Fibroblast of lung (primary cell): ENCODE measurements at regions not wholly inside any gene's neighbourhood (a gene's known extent, or its start where the extent isn't known, plus 50 kb on each side); places are given as distances from the start of the nearest gene placed in this dataset.

Experiments
- DNase-seq, 2 donors: peaks; one replicate each; pipeline versions ENCODE4 v3.0.0 to v3.0.0-alpha.2; 2010; ENCODE audit warnings: low read depth in 2 of 2
- H2AFZ ChIP-seq: 2 replicates; pipeline ENCODE4 v1.5.1; 2012; ENCODE audit warnings: low read length, control low read depth, inconsistent platforms
- H3K27ac ChIP-seq: 2 replicates; pipeline ENCODE4 v1.5.1; 2011; ENCODE audit warnings: low read length, control low read depth; ENCODE audit not compliant: insufficient read depth
- H3K27me3 ChIP-seq: 2 replicates; pipeline ENCODE4 v1.5.1; 2011; ENCODE audit warnings: mild to moderate bottlenecking, low read length; ENCODE audit not compliant: control insufficient read depth, insufficient read depth
- H3K36me3 ChIP-seq: 2 replicates; pipeline ENCODE4 v1.5.1; 2011; ENCODE audit warnings: low read length; ENCODE audit not compliant: control insufficient read depth, insufficient read depth
- H3K4me1 ChIP-seq: 2 replicates; pipeline ENCODE4 v1.5.1; 2011; ENCODE audit warnings: low read length; ENCODE audit not compliant: control insufficient read depth, insufficient read depth; ENCODE audit errors: extremely low read depth
- H3K4me2 ChIP-seq: 2 replicates; pipeline ENCODE4 v1.5.1; 2011; ENCODE audit warnings: low read length, control low read depth; ENCODE audit not compliant: insufficient read depth; ENCODE audit errors: extremely low read depth
- H3K4me3 ChIP-seq, 4 experiments: fragments of 200-600 bp in 1 of 4; sonication (generic) in 1 of 4; replicated peaks in 1 of 4; 2 replicates each; pipeline ENCODE4 v1.5.1; 2011 to 2016; ENCODE audit warnings: low read length in 4 of 4, low read depth in 3 of 4, mild to moderate bottlenecking in 3 of 4, control low read depth in 2 of 4, inconsistent platforms in 1 of 4, mixed read lengths in 1 of 4; ENCODE audit not compliant: insufficient read depth in 1 of 4; ENCODE audit errors: control extremely low read depth in 1 of 4
- H3K79me2 ChIP-seq: 2 replicates; pipeline ENCODE4 v1.5.1; 2012; ENCODE audit warnings: mild to moderate bottlenecking, low read length, inconsistent platforms; ENCODE audit not compliant: control insufficient read depth, insufficient read depth
- H3K9ac ChIP-seq: 2 replicates; pipeline ENCODE4 v1.5.1; 2011; ENCODE audit warnings: mild to moderate bottlenecking, low read length, control low read depth; ENCODE audit not compliant: insufficient read depth
- H3K9me3 ChIP-seq: 2 replicates; pipeline ENCODE4 v1.5.1; 2012; ENCODE audit warnings: low read depth, low read length; ENCODE audit not compliant: control insufficient read depth, insufficient read depth
- H4K20me1 ChIP-seq: 2 replicates; pipeline ENCODE4 v1.5.1; 2011; ENCODE audit warnings: low read length; ENCODE audit not compliant: control insufficient read depth, insufficient read depth; ENCODE audit errors: extremely low read depth
- EZH2 ChIP-seq: IDR thresholded peaks from 2 replicates; pipeline ENCODE4 v1.5.1; 2012; ENCODE audit warnings: low read length, control low read depth, mild to moderate bottlenecking; ENCODE audit errors: missing control alignments
- TF ChIP-seq, protein P1 (sequence below), 2 donors: IDR thresholded peaks in 1 of 2; conservative IDR thresholded peaks in 1 of 2; 1 replicate in 1 of 2; 2 replicates in 1 of 2; pipeline ENCODE4 v1.5.1; 2011 to 2012; ENCODE audit warnings: low read length in 2 of 2, control low read depth in 1 of 2, inconsistent platforms in 1 of 2, low read depth in 1 of 2, mild to moderate bottlenecking in 1 of 2

DNA sequence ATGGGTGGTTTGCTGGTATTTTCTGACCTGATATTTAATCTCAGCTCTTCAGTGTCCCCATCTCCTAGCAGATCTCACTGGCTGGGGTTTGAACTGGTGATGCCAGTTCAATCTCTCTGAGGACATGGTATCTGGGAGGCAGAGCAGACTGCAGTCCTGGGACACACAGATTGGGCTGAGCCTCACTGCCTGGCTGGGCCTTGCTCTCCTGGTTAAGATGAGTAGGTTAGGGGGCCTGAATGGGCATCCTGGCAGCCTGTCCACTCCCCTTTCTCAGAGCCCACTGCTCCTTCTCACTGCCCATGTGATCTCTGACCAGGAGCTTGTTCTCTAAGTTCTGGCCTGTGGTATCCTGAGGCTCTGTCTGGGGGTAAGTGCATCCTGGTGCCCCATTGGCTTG, 363.4 kb downstream of the GLRX3 start:
- H3K79me2 ChIP-seq: no peaks in the 10 kb centered on the region
- no peak overlapping the region for H3K9ac ChIP-seq
- H4K20me1 ChIP-seq: no peaks in the 10 kb centered on the region
- H3K4me2 ChIP-seq: no peak overlapping the region
- no peak for DNase-seq
- no peaks in the 10 kb centered on the region for H3K36me3 ChIP-seq
- no peaks in the 10 kb centered on the region for H3K4me1 ChIP-seq
- no peak overlapping the region for H2AFZ ChIP-seq
- no peaks in the 10 kb centered on the region for H3K9me3 ChIP-seq
- no peaks in the 10 kb centered on the region for H3K27me3 ChIP-seq
- H3K4me3 ChIP-seq: no peak overlapping the region
- TF ChIP-seq EZH2: no peak
- TF ChIP-seq, protein P1, sequence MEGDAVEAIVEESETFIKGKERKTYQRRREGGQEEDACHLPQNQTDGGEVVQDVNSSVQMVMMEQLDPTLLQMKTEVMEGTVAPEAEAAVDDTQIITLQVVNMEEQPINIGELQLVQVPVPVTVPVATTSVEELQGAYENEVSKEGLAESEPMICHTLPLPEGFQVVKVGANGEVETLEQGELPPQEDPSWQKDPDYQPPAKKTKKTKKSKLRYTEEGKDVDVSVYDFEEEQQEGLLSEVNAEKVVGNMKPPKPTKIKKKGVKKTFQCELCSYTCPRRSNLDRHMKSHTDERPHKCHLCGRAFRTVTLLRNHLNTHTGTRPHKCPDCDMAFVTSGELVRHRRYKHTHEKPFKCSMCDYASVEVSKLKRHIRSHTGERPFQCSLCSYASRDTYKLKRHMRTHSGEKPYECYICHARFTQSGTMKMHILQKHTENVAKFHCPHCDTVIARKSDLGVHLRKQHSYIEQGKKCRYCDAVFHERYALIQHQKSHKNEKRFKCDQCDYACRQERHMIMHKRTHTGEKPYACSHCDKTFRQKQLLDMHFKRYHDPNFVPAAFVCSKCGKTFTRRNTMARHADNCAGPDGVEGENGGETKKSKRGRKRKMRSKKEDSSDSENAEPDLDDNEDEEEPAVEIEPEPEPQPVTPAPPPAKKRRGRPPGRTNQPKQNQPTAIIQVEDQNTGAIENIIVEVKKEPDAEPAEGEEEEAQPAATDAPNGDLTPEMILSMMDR (conservative IDR thresholded peaks at IDR 0.05 in 1 of 2, IDR thresholded peaks at IDR 0.05 in 1 of 2; ENCODE audit: low read depth in 1 of 2, low read length in 2 of 2): no peak
- H3K27ac ChIP-seq: no peak overlapping the region

DNA sequence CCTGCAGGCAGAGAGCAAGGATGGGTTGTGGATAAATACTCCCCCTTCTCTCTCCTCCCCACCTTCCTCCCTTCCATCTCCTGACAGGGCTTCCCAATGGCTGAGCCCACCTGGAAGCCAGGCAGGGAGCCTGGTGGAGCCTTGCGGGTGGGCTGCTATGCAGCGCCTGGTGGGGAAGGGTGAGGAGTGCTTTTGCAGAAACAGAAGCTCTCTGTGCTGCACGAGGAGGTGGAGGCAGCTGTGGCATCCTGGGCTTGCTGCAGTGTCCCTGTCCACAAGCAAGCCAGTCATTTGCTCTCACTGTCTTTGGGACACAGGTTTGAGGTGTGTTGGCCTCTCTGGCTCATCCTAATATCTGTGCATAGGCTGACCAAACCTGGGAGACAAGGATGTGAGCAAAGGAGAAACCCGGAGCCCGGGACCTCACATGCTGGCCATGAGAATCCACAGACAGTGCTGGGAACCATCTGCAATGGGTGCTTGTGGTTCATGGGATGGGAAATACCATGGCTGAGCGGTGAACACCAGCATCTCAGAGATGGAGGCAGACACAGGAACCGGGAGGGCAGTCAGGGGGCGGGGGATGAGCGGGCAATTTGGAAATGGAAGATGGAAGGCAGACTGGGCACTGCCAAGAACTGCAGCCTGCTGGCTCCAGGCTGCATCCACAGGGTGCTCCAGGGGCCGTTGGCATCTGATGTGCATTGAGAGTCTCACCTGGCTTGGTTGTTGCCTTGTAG, 364.2 kb downstream of the GLRX3 start:
- Histone ChIP-seq H3K27me3 (no peaks in the 10 kb centered on the region), H3K9me3 (no peaks in the 10 kb centered on the region), H3K4me1 (no peaks in the 10 kb centered on the region), H3K36me3 (no peaks in the 10 kb centered on the region), H3K79me2 (no peaks in the 10 kb centered on the region), H4K20me1 (no peaks in the 10 kb centered on the region), H3K27ac (no peak overlapping the region), H3K4me2 (no peak overlapping the region), H2AFZ (no peak overlapping the region), H3K4me3 (no peak overlapping the region), H3K9ac (no peak overlapping the region)
- TF ChIP-seq EZH2: no peak
- TF ChIP-seq, protein P1 (conservative IDR thresholded peaks at IDR 0.05 in 1 of 2, IDR thresholded peaks at IDR 0.05 in 1 of 2; ENCODE audit: low read depth in 1 of 2, low read length in 2 of 2): no peak
- no peak for DNase-seq

DNA sequence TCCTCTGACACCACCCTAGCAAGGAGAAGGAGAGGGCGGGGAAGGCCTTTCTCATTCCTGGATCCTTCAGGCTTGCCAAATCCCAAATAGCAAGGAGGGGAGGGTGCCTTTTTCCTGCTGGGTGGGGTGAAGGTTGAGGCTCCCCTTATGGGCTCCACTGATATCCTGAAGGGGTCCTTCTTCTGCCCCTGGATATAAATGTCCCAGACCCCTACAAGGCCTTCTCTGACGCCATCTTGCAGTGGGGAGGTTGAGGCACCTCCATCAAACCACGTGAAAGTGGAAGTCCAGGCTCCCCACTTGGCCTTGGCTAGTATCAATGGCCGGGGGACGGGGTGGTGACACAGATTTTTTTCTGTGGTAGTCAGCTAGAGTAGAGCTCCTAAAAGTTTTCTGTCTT, 371.3 kb downstream of the GLRX3 start:
- no peak overlapping the region for H3K4me2 ChIP-seq
- H3K4me1 ChIP-seq: no peaks in the 10 kb centered on the region
- H3K9me3 ChIP-seq: no peaks in the 10 kb centered on the region
- no peak overlapping the region for H3K27ac ChIP-seq
- H3K79me2 ChIP-seq: no peaks in the 10 kb centered on the region
- no peak for DNase-seq
- no peaks in the 10 kb centered on the region for H4K20me1 ChIP-seq
- H3K9ac ChIP-seq: no peak overlapping the region
- no peaks in the 10 kb centered on the region for H3K36me3 ChIP-seq
- TF ChIP-seq, protein P1 (conservative IDR thresholded peaks at IDR 0.05 in 1 of 2, IDR thresholded peaks at IDR 0.05 in 1 of 2; ENCODE audit: low read depth in 1 of 2, low read length in 2 of 2): no peak
- TF ChIP-seq EZH2: no peak
- H3K4me3 ChIP-seq: no peak overlapping the region
- H3K27me3 ChIP-seq: no peaks in the 10 kb centered on the region
- H2AFZ ChIP-seq: no peak overlapping the region
